PC-3 (cell line): ENCODE measurements at regions not wholly inside any gene's neighbourhood (a gene's known extent, or its start where the extent isn't known, plus 50 kb on each side); places are given as distances from the start of the nearest gene placed in this dataset.

Source experiments
- EZH2 ChIP-seq: fragments of 300-600 bp; sonication (generic); IDR thresholded peaks from one replicate; pipeline ENCODE4 v1.6.1; 2017; ENCODE audit warnings: antibody characterized with exemption, mild to moderate bottlenecking, low read length; ENCODE audit not compliant: unreplicated experiment
- EZH2phosphoT487 ChIP-seq: fragments of 300-600 bp; sonication (generic); IDR thresholded peaks from 2 replicates; pipeline ENCODE4 v1.6.1; 2018; ENCODE audit warnings: mild to moderate bottlenecking, antibody characterized with exemption, low read length, borderline replicate concordance
- TF ChIP-seq, protein P1 (sequence below): fragments of 300-600 bp; sonication (generic); conservative IDR thresholded peaks from 2 replicates; pipeline ENCODE4 v1.5.1; 2017; ENCODE audit warnings: antibody characterized with exemption, low read depth, mild to moderate bottlenecking, low read length

DNA sequence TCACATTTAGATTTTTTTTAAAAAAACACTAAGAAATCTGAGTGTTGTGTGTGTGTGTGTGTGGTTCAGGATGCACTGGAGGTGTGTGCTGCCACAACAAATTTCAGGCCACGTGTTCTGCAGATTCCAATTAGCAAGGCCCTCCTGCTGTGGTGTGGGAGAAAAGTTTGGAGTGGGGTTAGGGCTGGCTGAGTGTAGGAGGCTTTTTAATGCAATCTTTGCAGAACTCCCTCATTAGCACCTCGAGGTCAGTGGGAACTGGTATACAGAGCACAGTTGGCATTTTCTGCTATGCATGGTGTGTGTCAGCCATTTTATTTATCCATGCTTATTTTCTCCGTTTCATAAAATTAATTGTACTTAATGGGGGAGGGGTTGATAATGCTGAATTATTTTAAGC lies 187.6 kb downstream of the SOX4 start:
- TF ChIP-seq, protein P1, sequence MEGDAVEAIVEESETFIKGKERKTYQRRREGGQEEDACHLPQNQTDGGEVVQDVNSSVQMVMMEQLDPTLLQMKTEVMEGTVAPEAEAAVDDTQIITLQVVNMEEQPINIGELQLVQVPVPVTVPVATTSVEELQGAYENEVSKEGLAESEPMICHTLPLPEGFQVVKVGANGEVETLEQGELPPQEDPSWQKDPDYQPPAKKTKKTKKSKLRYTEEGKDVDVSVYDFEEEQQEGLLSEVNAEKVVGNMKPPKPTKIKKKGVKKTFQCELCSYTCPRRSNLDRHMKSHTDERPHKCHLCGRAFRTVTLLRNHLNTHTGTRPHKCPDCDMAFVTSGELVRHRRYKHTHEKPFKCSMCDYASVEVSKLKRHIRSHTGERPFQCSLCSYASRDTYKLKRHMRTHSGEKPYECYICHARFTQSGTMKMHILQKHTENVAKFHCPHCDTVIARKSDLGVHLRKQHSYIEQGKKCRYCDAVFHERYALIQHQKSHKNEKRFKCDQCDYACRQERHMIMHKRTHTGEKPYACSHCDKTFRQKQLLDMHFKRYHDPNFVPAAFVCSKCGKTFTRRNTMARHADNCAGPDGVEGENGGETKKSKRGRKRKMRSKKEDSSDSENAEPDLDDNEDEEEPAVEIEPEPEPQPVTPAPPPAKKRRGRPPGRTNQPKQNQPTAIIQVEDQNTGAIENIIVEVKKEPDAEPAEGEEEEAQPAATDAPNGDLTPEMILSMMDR: no peak
- TF ChIP-seq EZH2 (no peak), EZH2phosphoT487 (no peak)
